HG02885 (cell line): ENCODE measurements at regions not wholly inside any gene's neighbourhood (a gene's known extent, or its start where the extent isn't known, plus 50 kb on each side); places are given as distances from the start of the nearest gene placed in this dataset.
A peak's percentile ranks its signal among the peaks of the same experiment; 100 is the strongest.
"Not testable (repeated sequence)": the region's sequence is repeated elsewhere in the genome, so short reads cannot be mapped to it uniquely, and the experiment has no call there.

ENCODE experiments used
- ATAC-seq: cut with Tn5 transposase; IDR thresholded peaks from one replicate; pipeline ENCODE4 v1.9.1; 2021; ENCODE audit warnings: mild to moderate bottlenecking; ENCODE audit not compliant: unreplicated experiment, poor library complexity

- no peak for ATAC-seq
These were observed 111.9 kb upstream of the DDHD1 start for GRCh38 chr14:53265025-53265424.

- ATAC-seq = no peak
These were observed 107.8 kb upstream of the DDHD1 start for GRCh38 chr14:53260928-53261327.

GRCh38 chr14:53260286-53260685 lies 107.2 kb upstream of the DDHD1 start:
- no peak for ATAC-seq

- no peak for ATAC-seq
These were observed 99.0 kb upstream of the DDHD1 start for GRCh38 chr14:53252141-53252540.

GRCh38 chr14:53249059-53249458 lies 95.9 kb upstream of the DDHD1 start:
- no peak for ATAC-seq

GRCh38 chr14:53247596-53248370 lies 94.7 kb upstream of the DDHD1 start:
- no peak for ATAC-seq

- ATAC-seq = not testable (repeated sequence)
These were observed 89.8 kb upstream of the DDHD1 start for GRCh38 chr14:53242898-53243297.

- no peak for ATAC-seq
These were observed 84.4 kb upstream of the DDHD1 start for GRCh38 chr14:53237488-53237887.

GRCh38 chr14:53236708-53237107 lies 83.6 kb upstream of the DDHD1 start:
- ATAC-seq = no peak

- ATAC-seq = no peak
These were observed 78.0 kb upstream of the DDHD1 start for GRCh38 chr14:53231171-53231570.

- no peak for ATAC-seq
These were observed 75.8 kb upstream of the DDHD1 start for GRCh38 chr14:53228966-53229365.

GRCh38 chr14:53227154-53227718 lies 74.1 kb upstream of the DDHD1 start:
- no peak for ATAC-seq

GRCh38 chr14:53226553-53226952 lies 73.4 kb upstream of the DDHD1 start:
- ATAC-seq = no peak

- ATAC-seq = no peak
These were observed 67.8 kb upstream of the DDHD1 start for GRCh38 chr14:53220914-53221313.

GRCh38 chr14:53218161-53218560 lies 65.0 kb upstream of the DDHD1 start:
- no peak for ATAC-seq

GRCh38 chr14:53217316-53217994 lies 64.3 kb upstream of the DDHD1 start:
- ATAC-seq = peak; percentile 99

- ATAC-seq = not testable (repeated sequence)
These were observed 63.8 kb upstream of the DDHD1 start for GRCh38 chr14:53216955-53217315.

- ATAC-seq = not testable (repeated sequence)
These were observed 63.4 kb upstream of the DDHD1 start for GRCh38 chr14:53216478-53216877.

GRCh38 chr14:53215101-53215500 lies 62.0 kb upstream of the DDHD1 start:
- no peak for ATAC-seq

GRCh38 chr14:53214384-53214783 lies 61.3 kb upstream of the DDHD1 start:
- no peak for ATAC-seq

GRCh38 chr14:53213761-53214160 lies 60.6 kb upstream of the DDHD1 start:
- no peak for ATAC-seq

- ATAC-seq = no peak
These were observed 56.2 kb upstream of the DDHD1 start for GRCh38 chr14:53209370-53209769.
